GM18907 (cell line): ENCODE measurements at regions not wholly inside any gene's neighbourhood (a gene's known extent, or its start where the extent isn't known, plus 50 kb on each side); places are given as distances from the start of the nearest gene placed in this dataset.

Source experiments
- ATAC-seq: cut with Tn5 transposase; IDR thresholded peaks from one replicate; pipeline ENCODE4 v1.9.1; 2021; ENCODE audit warnings: mild to moderate bottlenecking, moderate library complexity; ENCODE audit not compliant: unreplicated experiment

- ATAC-seq, result no peak
Measured at GRCh38 chr1:39134768-39135333, 69.6 kb upstream of the MACF1 start.

- ATAC-seq, result no peak
Measured at GRCh38 chr1:39136638-39137037, 67.9 kb upstream of the MACF1 start.

- no peak for ATAC-seq
Measured at GRCh38 chr1:39139723-39140360, 64.7 kb upstream of the MACF1 start.

DNA sequence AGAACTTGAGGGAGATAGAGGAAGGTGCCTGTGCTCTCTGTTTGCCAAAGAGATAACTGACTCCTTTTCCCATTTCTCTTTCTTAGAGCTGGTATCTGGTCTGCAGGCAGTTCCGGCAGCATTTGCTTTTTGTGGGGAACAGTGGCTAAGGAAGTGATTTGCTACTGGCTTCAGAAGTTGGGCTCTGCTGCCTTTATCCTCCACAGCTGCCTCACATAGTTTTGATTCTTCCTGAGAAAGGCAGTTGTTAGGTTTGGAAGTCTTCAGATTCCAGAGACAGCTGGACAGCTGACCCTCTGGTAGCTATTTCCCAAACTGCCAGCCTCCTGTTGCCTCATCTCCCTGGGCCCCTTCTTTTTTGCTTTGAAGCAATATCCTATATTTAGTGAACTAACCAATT lies 62.6 kb upstream of the MACF1 start:
- no peak for ATAC-seq

DNA sequence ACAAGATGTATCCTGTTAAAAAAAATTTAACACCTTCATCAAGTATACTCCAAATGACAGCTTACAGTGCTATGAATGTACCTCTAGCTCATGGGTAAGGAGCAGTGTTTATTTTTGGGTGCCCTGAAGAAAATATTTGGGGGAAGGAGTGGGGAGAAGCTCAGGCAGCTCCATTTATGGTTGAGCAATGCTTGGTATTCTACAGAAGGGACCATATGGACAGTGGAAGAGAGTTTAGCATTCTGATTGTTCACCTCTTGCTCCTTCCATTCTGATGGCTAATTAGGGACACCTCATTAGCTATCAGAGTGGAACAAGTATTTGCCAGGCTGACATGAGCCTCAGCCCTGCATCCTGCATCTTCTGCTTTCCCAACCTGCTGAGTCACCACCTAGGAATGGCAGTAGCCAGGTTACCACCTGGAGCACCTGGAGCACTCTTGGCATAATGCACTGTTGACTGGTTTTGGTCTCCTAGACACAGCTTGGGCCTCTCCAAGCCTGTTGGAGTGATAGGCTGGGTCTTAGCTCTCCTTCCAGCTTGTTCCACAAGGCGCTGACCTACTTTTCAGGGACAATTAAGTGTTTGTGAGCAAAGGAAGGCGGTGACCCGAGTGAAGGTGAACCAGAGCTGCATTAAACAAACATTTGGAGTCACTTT lies 62.0 kb upstream of the MACF1 start:
- no peak for ATAC-seq

- no peak for ATAC-seq
Measured at GRCh38 chr1:39144924-39145323, 59.6 kb upstream of the MACF1 start.

DNA sequence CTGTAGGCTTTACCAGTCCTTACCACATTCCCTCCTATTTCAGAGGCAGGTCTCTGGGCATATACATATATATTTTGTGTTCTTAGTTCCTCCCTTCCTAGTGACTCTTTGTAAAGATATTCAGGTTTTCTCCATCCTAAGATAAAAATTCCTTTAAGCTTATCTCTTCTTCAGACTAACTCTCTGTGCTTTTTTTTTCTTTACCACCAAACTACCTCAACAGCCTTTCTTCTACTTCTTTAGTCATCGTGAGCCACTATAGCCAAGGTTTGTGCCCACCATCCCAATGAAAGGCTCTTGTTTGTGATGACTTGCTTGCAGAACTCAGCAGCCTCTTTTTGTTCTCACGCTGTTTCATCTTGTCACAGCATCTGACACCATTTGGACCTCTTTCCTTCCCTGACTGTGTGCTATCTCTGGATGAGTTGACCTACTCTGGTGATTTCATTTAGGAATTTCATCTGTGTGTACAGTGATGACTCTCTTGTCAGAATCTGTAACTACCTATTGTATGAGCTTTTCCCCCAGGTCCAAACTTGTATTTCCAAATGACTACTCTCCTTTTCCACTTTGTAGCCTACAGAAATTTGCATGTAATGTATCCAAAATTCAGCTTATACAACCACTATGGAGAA lies 59.0 kb upstream of the MACF1 start:
- ATAC-seq, result no peak

DNA sequence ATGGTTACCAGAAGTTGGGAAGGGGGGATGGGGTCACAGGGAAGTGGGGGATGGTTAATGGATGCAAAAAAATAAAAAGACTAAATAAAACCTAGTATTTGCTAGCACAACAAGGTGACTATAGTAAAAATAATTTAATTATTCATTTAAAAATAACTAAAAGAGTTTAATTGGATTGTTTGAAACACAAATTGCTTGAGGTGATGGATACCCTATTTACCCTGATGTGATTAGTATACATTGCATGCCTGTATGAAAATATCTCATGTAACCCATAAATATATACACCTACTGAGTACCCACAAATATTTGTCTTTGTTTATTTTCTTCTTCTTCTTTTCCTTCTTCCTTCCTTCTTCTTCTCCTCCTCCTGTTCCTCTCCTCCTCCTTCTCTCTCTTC lies 57.8 kb upstream of the MACF1 start:
- ATAC-seq, result no peak

DNA sequence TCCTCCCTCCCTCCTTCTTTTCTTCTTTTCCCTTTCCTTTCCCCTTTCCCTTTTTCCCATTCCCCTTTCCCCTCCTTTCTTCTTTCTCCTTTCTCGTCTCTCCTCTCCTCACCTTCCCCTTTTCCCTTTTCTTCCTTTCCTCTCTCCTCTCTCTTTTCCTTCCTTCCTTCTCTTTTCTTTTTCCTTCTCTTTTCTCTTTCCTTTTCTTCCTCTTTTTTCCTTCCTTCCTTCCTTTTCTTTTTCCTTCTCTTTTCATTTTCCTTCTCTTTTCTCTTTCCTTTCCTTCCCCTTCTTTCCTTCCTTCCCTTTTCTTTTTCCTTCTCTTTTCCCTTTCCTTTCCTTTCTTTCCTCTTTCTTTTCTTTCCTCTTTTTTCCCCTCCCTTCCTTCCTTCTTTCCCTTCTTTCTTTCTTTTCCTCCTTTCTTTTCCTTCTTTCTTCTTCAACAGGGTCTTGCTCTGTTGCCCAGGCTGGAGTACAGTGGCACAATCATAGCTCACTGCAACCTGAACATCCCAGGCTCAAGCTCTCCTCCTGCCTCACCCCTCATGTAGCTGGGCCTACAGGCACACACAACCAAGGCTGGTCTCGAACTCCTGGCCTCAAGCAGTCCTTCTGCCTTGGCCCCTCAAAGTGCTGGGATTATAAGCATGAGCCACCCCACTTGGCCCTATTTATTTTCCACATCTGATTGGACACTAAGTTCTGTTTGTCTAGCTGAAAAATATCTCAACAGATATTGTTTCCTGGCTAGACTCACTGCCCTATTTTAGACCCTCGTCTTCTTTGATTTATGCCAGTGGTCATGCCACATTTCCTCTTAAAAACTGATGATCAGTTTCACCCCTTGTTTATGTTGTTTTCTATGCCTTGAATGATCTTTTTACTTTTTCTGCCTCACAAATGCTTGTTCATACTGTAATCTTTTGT lies 57.1 kb upstream of the MACF1 start:
- ATAC-seq, result no peak

DNA sequence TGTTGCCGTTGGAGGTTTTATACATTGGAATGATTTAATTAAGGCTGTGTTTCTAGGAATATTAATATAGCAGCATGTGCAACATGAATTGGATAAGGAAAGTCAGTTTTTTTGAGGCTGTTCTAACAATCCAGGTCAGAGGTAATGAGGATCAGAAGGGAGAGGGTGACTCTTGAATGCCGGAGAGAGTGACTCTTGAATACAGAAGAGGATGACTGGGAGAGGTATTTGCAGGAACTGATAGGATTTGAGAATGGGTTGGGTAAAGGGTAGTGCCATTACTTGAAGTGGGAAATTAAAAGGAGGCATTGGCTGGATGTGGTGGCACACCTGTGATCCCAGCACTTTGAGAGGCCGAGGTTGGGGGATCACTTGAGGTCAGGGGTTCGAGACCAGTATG lies 55.6 kb upstream of the MACF1 start:
- no peak for ATAC-seq

GRCh38 chr1:39149509-39149908 lies 55.0 kb upstream of the MACF1 start:
- no peak for ATAC-seq

DNA sequence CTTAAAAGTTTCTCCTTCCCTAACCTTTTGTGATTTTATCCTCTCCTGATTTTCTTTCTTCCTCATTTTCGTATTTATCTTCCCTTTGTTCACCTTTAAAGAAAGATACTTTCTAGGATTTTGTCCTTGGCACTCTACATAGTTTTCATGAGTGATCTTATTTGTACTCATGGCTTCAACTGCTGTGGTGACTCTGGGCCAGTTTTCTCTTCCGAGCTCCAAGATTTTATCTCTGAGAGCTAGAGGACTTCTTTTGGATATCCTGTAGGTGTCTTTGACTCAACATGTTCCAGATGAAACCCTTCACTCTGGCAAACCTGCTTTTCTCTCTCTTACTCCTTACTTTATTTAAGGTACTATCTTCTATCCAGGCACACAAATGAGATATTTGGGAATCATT lies 53.7 kb upstream of the MACF1 start:
- ATAC-seq, result no peak

- no peak for ATAC-seq
Measured at GRCh38 chr1:39151267-39151666, 53.2 kb upstream of the MACF1 start.

DNA sequence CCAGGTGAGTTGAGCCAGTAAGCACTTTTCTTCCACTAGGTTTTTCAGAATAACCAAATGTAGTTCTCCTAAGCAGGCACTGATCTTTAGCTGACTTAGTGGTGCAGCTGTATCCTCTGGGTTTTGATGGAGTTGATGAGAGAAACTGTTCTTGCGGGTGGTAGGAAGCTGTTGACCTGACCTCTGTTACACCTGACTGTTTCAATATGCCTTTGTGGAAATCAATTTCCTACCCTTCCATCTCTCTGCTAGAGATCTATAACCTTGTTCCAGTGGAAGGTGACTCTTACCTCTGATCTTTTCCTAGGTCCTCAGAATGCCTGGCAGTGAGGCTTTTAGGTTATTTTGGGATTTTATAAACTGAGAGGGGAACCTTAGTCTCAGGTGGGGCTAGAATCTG lies 51.6 kb upstream of the MACF1 start:
- no peak for ATAC-seq

DNA sequence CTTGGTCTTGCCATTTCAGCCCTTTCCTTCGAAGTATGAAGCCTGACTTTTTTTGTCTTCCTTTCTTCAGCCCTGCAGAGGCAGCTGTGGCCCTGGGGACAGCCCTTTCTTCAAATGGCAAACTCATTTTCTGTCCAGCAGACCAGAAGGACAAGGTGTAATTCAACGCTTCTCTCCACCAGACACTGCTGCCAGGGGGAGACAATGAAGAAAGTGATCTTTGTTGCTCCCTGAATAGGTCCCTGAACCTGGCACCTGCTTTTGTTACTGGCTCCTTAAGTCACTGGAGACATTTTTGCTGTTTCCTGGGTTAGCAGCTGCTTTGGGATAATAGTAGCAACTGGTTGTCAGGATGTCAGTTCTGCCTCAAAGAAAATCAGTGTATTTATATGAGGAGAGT lies 50.8 kb upstream of the MACF1 start:
- no peak for ATAC-seq

DNA sequence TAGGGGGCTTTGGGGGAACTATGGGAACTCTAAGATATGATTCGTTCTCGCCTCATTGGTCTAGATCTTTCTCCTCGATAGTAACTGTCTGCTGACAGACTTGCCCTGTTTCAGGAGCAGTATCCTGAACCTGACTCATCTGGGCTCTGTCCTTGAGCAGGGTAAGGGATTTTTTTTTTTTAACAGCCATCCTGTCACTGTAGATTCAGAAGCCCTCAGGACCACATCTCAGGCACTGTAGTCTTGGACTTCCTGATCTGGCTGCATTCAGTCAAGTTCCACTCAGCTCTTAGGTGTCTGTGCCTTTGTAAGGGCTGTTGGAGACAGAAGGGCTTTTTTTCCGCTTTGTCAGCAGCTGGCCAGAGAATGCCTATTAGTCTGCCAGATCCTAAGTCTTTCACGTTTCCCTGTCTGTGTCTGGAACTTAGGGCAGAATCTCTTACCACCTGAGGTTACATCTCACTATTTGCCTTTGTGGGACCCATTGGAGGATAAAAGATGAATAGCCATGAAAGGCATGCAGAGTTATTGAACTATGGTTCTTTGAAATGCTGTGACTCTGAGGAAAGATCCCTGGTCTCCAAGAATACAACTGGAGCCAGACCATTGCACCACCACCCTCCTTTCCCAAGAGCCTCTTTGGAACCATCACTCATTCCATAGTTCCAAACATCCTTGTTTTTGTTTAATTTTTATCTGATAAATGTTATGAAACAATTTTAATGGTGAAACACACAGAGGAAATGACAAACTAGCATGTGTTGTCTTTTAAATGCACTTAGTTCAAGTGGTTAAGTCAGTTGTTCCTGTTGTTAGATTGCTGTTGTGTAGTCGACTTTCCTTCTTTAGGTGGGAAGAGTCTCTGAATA lies 49.7 kb upstream of the MACF1 start:
- no peak for ATAC-seq
